HUDEP-2 (cell line): ENCODE measurements at regions not wholly inside any gene's neighbourhood (a gene's known extent, or its start where the extent isn't known, plus 50 kb on each side); places are given as distances from the start of the nearest gene placed in this dataset.

ENCODE experiments used
- DNase-seq, 76 experiments: peaks; one replicate each; lab custom pipeline; 2025; ENCODE audit not compliant: unreplicated experiment in 76 of 76; lab: John Stamatoyannopoulos, UW

DNA sequence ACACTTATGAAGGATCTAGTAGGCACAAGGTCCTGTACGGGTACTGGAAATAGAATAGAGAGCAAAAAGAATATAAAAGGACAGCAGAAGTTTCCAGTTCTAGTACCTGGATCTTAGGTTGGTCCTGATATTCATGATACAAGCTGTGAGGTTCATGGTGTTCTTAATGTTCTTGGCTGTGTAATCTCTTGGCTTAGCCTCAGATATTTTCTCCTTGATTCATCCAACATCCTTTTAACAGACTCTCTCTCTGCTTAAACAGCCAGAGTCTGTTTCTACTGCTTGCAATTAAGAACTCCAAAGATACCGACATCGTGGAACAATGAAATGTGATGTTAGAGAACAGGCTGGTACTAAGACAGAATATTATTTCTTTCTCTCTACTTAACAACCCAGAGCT is 49.9 kb downstream of the CNTN3 start:
- DNase-seq = no peak

DNA sequence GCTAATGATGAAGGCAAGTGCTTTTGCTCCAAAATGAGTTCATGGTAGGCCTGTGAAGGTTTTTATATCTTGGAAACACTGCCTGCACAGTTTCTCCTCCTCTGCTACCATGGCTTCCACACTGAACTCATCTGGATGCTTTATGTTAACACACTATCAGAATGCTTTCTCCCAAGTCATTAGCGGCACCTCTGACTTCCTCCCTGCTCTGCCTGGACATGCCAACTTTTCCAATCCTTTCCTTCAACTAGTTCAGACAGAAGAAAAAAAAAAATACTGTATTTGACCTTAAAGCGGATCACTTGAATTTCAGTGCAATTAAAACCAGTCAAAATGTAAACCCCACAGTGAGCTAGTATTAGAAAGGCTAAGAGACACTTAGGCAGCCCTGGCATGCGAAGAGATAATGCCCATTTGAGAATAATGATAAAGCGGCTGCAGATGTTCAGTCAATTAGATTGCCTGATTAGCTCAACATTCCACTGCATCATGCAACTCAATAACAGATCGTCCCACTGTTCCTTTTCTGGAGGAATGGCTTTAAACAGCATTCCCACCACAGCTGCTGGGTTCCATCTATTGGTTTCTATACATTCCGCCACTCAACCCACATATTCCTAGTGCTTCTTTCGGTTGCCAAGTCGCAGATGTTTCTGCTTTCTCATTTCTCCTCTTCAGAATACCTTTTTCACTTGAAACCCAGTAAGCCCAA is 51.7 kb downstream of the CNTN3 start:
- DNase-seq = no peak

DNA sequence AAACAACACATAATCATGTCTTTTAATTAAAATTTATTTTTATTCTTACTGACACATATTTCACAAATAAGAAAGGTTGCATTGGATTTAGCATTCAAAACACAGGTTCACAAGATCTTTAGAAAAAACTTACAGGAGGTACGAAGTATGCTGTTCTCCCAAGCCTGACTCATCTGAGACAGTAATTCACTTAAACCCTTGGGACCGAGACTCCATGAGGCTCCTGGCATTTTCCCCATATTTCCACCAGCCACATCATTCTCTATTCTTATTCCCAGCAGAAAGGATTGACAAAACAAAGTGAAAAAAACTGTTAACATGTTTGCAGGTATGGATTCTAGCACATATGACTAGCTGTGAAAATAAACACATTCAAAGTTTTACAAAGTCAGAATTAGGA is 52.6 kb downstream of the CNTN3 start:
- no peak for DNase-seq

DNA sequence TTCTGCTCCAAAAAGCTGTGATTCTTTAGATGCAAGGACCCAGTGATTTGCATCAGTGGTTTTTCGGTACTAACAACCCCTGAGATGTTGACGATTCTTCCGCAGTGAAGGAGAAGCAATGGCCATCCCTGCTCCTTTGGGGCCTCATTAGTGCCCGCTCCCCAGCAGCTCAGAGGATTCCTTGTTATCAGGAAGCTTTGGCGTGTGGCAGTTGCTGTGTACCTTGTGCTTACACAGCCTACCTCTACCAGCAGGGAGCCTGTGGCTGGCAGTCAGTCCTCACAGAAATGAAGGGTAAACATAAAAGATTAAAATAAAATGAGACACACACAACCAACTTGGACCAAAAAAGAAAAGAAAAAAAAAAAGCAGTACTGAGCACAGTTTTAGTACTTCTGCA is 55.2 kb downstream of the CNTN3 start:
- DNase-seq = no peak

DNA sequence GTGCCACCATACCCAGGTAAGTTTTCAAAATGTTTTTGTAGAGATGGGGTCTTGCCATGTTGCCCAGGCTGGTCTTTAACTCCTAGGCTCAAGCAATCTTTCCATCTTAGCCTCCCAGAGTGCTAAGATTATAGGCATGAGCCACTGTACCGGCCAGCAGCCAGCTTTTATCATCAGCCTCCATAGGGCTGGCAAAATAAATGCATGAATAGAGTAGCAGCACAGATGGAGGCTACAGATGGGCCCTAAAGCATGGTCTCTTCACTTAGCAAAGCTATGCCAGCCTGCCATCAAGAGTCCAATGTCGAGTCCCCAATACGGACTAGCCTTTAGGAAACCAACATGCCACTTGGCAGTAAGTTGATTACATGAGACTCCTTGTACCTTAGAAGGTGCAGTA is 63.8 kb downstream of the CNTN3 start:
- no peak for DNase-seq

DNA sequence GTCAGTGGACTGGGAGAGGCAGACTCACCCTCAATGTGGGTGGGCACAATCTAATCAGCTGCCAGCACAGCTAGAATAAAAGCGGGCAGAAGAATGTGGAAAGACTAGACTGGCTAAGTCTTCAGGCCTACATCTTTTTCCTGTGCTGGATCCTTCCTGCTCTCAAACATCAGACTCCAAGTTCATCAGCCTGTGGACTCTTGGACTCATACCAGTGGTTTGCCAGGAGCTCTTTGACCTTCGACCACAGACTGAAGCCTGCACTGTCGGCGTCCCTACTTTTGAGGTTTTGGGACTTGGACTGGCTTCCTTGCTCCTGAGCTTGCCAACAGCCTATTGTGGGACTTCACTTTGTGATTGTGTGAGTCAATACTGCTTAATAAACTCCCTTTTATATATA is 68.0 kb downstream of the CNTN3 start:
- DNase-seq = no peak

DNA sequence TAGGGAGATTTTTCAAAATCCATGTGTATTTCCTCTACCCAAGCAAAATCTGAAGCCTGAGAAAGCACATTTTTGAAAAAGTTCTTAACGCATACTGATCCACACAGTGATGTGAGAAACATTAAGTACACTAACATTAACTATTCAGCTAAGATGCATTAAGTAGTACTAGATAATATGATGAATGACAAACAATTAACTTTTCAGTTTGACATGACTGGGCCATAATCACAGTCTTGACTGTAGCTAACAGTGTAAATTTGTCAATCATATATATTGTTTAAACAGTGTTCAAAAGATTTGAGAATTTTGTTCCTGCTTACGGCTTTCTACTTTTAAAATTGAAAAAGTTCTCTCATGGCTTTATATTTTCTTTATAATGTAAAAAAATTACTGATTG is 72.0 kb downstream of the CNTN3 start:
- DNase-seq = no peak

DNA sequence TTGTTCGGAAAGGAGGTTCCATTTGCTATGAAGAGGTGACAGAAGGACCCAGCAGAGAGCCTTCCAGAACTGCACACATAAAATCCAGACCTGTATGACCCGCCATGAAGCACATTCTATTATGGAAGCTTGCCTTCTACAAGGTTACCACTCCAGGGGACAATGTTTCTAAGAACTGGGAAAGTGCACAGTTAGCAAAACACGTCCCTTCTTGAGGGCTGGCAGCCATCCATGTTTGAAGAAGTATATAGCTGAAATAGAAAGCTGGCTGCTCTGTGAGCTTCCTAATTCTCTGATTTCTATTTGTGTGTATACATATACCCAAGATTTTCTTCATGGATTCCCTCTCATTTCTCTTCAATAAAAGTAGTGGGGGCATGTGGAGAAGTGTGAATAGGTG is 74.6 kb downstream of the CNTN3 start:
- DNase-seq = no peak

DNA sequence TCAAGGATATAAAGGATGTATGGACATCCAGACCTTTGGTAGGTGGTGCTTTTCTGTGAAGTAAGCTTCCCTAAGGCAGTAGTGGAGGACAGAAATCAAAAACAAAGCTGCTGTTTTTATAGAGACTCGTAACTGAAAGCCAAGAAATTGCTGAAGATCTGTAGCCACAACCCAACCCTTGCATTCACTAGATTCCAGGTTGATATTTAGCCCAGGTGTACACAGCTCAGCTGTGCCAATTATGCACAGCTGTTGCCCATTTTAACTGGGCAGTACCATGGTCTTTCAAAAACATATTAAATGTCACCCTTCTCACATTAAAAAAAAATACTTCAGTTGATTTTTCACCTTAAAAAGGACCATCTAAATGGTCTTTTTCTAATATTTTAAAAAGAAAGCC is 75.8 kb downstream of the CNTN3 start:
- no peak for DNase-seq

DNA sequence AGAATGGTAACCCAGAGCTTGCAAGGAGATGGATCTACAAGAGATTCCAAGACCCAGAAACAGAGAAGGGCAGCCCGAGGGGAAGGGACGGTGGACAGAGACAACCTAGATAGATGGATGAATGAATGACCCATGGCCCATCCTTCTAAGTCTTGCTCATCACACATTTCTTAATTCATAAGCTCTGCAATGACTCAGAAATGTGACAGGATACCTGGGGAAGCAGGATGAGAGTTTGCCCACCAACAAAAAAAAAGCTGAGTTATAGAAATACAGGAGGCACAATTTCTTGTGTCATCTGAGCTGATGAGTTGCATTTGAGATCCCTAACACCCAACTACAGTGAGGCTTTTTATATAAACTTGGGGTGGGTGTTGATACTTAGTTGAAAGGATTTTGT is 76.6 kb downstream of the CNTN3 start:
- DNase-seq = no peak

DNA sequence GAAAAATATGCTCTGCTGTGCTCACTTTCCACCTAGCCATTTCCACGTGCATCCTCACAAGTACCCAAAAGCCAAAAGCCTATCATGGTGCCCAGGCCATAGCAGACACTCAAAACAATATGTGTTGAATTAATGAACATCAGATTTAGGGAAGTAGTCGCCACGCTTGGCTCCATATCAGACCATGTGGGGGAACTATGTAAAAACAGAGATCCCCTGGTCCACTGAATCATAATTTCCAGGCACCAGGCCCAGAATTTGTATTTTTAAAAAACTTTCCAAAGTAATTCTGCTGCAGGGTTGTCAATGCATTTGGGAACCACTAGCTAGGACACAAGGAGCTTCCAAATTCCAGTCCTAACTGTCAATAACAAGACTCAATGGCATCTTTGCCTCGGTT is 77.3 kb downstream of the CNTN3 start:
- DNase-seq = peak in 1 of 76 experiments; percentile 28

DNA sequence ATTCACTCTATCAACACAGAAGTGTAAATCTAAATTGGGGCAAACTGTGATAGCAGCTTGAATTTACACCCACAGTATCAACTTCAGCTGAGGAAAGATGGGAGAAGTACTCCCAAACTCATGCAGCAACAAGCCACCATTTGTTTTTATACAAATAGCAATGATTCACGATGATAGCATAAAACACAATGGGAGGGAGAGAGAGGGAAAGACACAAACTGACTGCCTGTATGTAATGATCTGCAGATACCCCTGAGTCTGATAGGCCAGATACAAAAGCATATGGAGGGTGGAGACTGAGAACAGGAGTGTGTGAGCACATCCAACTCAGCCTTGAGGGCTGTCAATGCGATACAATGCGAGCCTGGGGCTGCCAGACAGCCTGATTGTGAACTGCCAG is 79.2 kb downstream of the CNTN3 start:
- DNase-seq = no peak

DNA sequence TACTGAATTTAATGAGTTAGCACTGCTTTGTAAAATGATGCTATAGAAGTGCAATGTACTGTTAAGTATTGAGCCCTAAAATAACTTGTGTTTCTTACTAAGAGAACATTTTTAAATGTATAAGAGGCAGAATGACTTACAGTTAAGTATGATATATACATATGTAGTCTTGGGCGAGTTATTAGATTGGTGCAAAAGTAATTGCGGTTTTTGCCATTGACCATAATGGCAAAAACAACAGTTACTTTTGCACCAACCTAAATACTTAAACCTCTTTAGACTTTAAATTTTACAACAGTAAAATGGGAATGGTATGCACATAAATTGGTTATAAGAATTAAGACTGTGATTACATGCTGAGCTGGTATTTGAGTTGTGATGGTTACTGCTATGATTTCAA is 79.8 kb downstream of the CNTN3 start:
- DNase-seq = no peak

DNA sequence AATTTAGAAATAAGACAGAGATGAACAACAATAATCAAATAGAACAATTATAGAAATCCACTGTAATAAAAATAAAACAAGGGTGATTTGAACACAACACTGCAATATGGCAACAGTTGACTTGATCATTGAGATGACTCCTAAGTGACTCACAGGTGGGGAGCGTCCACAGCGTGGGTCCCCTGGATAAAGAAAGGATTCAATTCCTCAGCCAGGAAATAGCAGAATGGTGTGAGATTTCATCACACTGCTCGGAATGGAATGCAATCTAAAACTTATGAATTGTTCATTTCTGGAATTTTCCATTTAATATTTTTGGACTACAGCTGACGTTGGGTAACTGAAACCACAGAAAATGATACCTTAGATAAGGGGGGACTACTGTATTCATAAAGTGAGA is 82.0 kb downstream of the CNTN3 start:
- no peak for DNase-seq

DNA sequence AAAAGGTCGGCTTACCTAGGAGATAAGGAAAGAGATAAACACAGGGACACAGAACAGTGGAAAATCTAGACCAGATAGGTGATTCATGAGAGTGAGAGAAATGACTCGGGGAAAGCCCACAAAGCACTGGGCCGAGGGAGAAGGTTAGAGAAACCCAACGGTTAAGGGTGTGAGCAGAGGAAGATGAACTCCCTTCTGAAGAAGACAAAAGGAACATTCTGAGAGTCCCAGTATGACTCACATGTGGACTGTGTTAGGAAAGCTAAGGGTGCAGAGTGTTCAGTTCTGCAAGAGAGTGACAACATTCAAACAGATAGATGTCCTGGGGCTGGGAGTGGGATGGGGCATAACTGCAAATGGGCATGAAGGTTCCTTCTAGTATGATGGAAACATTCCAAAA is 83.0 kb downstream of the CNTN3 start:
- DNase-seq = no peak

DNA sequence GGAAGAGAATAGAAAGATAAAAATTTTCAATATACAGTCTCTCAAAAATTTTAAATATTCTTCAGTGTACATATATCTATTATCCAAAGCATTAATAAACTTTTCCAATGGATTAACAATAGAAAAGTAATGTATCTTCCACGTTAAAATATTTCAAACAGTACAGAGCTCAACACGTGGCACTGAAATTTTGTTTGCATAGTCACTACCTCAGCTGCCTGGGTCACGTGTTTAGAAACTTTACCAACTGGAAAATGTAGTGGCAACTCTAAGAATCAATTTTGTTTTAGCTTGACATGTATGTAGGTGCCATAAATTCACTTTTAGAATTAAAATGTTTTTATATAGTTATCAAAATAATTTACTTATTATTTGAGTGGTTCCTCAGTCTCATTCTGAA is 85.3 kb downstream of the CNTN3 start:
- DNase-seq = no peak

DNA sequence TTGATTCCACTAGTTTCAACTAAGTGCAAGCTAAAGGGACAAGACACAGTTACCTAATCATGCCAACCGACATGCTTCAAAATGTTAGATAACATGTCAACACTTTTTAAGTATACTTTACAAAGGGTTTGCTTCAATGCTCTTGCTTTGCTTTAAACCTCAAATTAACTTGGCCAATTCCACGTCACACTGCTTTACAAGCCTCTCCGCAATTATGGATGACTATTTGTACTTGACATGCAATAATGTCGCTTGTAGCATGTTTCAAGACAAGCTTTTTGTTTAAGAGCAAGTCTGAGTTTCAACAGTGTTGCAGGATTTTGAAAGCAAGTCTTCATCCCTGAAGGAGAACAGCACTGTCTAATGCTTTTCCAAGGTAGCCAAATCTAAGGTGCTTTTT is 86.9 kb downstream of the CNTN3 start:
- no peak for DNase-seq

DNA sequence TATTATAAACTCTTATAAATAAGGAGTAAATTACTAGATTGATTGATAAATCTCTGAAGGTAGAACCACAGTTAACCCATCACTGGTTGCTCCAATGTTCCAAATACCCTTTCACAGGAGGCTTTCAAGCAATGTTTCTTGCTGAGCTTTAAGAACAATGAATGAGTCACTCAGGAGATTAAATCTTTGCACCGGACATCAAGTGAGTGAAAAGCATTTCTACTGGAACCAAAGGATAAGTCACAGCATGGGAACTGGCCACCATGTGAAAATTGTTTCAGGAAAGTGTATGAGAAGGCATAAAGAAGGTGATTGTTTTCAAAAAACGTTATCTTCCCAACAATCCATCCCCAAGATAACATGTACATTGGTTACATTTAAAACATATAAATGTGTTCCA is 90.6 kb downstream of the CNTN3 start:
- no peak for DNase-seq

DNA sequence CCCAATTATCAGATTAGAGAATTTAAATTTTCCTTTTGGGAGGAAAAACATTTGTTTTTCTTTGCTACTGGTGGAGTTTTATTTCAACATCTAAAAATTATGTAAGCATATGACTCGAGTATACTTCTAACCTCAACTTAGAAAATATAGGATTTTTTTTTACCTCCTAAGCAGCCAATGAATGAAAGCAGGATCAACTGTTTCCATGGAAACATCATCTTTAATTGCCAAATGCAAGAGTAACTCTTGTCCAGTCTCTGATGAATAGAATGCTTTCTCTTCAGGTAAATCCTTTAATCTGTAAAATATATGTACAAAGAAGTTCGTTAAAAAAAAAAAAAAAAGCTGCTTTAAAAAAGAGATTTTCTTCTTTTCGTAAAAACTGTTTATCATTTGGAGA is 93.6 kb downstream of the CNTN3 start:
- DNase-seq = no peak

DNA sequence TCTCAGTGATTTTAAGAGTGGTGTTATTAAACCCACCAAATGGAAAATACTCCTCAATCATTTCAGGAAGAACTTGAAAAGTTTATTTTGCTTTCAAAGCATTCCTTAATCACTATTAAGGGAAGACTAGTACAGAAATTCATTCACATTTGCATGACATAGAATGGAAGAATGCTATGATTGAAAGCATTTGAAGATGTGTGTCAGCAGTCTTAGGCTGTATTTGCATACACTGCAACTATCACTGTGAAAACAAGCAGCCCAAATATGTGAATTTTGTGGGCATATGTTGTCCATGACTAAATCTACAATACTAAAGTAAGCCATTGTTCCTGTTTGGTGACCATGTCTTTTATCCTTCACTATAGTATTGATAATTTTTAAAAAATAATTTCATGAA is 95.8 kb downstream of the CNTN3 start:
- DNase-seq = no peak

DNA sequence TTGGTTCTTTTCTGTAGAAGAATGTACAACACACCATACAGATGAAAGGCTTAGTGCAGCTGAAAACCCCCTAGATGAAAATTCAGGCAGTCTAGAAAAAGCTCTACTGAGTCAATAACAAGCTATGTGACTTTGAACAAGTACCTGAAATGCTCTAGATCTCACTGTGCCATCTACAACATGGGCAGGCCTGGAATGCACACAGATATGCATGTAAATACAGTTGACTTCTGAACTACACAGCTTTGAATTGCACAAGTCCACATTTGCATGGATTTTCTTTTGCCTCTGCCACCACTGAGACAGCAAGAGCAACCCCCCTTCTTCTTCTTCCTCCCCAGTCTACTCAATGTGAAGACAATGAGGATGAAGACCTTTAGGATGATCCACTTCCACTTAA is 98.4 kb downstream of the CNTN3 start:
- DNase-seq = no peak

DNA sequence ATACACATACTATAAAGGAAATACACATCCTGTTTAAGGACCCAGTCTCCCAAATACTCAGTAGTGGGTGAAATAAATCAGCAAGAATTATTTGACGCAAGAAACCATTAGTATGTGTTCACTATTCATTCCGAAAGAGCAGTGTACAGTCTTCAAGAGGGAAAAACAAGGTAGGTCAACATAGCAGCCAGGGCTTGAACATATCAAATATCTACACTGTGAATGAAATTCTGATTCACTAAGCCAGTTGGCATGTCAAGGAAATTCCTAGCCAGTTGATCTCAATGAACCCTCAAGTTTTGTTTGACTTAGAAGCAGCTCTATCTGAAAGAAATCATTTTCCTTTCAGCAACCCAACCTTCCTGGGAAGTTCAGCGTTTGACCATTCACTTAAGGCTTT is 99.0 kb downstream of the CNTN3 start:
- DNase-seq = no peak

DNA sequence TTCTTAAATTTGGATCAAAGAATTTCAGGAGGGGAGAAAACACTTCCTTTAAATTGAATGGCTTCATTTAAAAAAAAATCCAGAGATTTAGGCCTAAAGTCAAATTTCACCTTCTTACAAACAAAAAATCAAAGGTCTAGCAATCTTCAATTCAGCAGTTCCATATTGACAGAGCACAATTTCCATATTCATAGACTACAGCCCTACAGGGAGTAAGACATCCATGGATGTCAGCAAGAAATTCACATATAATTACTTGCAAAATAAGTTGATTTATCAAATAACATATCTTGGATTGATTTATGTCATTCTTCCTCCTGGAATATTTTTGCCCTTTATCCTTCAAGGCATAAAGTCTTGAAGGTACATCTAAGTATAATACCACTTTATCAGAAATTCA is 103.4 kb downstream of the CNTN3 start:
- no peak for DNase-seq
